WTC11 (cell line): ENCODE measurements at regions not wholly inside any gene's neighbourhood (a gene's known extent, or its start where the extent isn't known, plus 50 kb on each side); places are given as distances from the start of the nearest gene placed in this dataset.

Source experiments
- ATAC-seq: fragments of 200-7000 bp; cut with Tn5 transposase; 2 replicates; pipeline ENCODE4 v1.10.0; 2021; ENCODE audit warnings: mild to moderate bottlenecking, moderate library complexity
- CTCF ChIA-PET: fragments of 300-600 bp; sonication (Branson Sonifier 250); formaldehyde crosslinking; loops from one replicate; lab custom pipeline; 2021; ENCODE audit warnings: antibody characterized with exemption; lab: Charles Lee
- POLR2A ChIA-PET: fragments of 350-600 bp; sonication (Branson Sonifier 250); formaldehyde crosslinking; loops from one replicate; lab custom pipeline; 2021; ENCODE audit warnings: antibody characterized with exemption; lab: Charles Lee
- DNase-seq: peaks from one replicate; pipeline ENCODE4 v3.0.0; 2021; ENCODE audit warnings: low spot score
- H3K27ac Mint-ChIP-seq: 2 replicates; pipeline ENCODE4 v1.8.0; 2021; ENCODE audit warnings: mixed read lengths
- H3K27me3 Mint-ChIP-seq: 2 replicates; pipeline ENCODE4 v1.8.0; 2021; ENCODE audit warnings: low read depth, mild to moderate bottlenecking, moderate library complexity, mixed read lengths
- H3K36me3 Mint-ChIP-seq: 2 replicates; pipeline ENCODE4 v1.8.0; 2021; ENCODE audit warnings: mixed read lengths
- H3K4me1 Mint-ChIP-seq: 2 replicates; pipeline ENCODE4 v1.8.0; 2022; ENCODE audit warnings: mixed read lengths
- H3K4me3 Mint-ChIP-seq: 2 replicates; pipeline ENCODE4 v1.8.0; 2021; ENCODE audit warnings: mild to moderate bottlenecking, moderate library complexity, mixed read lengths
- H3K9me3 Mint-ChIP-seq: 2 replicates; pipeline ENCODE4 v1.8.0; 2021; ENCODE audit warnings: mixed read lengths
- AFF4 ChIP-seq: sonication (generic); formaldehyde crosslinking; IDR thresholded peaks from 2 replicates; pipeline ENCODE4 v1.8.1; 2023; ENCODE audit warnings: mild to moderate bottlenecking, missing genetic modification reagents, borderline replicate concordance
- CREB1 ChIP-seq: sonication (generic); formaldehyde crosslinking; IDR thresholded peaks from 2 replicates; pipeline ENCODE4 v1.8.0; 2023; ENCODE audit warnings: mild to moderate bottlenecking, missing genetic modification reagents
- EMX1 ChIP-seq: fragments of 250-450 bp; sonication (Bioruptor Pico); IDR thresholded peaks from 2 replicates; pipeline ENCODE4 v1.8.0; 2021; ENCODE audit warnings: mild to moderate bottlenecking
- IRF2 ChIP-seq: sonication (generic); formaldehyde crosslinking; IDR thresholded peaks from 2 replicates; pipeline ENCODE4 v1.8.0; 2022; ENCODE audit warnings: low read depth, missing genetic modification reagents, borderline replicate concordance
- JAZF1 ChIP-seq: fragments of 250-450 bp; sonication (Bioruptor Pico); IDR thresholded peaks from 2 replicates; pipeline ENCODE4 v1.9.0; 2021; ENCODE audit warnings: moderate library complexity, mild to moderate bottlenecking, inconsistent platforms
- JUN ChIP-seq: sonication (generic); formaldehyde crosslinking; IDR thresholded peaks from 2 replicates; pipeline ENCODE4 v1.8.0; 2023; ENCODE audit warnings: mild to moderate bottlenecking, missing genetic modification reagents
- KAT7 ChIP-seq: sonication (generic); formaldehyde crosslinking; IDR thresholded peaks from 2 replicates; pipeline ENCODE4 v1.8.1; 2023; ENCODE audit warnings: missing genetic modification reagents, mild to moderate bottlenecking, borderline replicate concordance
- NR2C2 ChIP-seq: sonication (generic); formaldehyde crosslinking; IDR thresholded peaks from 2 replicates; pipeline ENCODE4 v1.8.0; 2022; ENCODE audit warnings: mild to moderate bottlenecking, missing genetic modification reagents
- NR3C1 ChIP-seq: sonication (generic); formaldehyde crosslinking; conservative IDR thresholded peaks from 2 replicates; pipeline ENCODE4 v1.8.1; 2023; ENCODE audit warnings: low read depth, mild to moderate bottlenecking, missing genetic modification reagents
- STAT6 ChIP-seq: sonication (generic); formaldehyde crosslinking; conservative IDR thresholded peaks from 2 replicates; pipeline ENCODE4 v1.8.1; 2023; ENCODE audit warnings: mild to moderate bottlenecking, low read depth, missing genetic modification reagents, moderate library complexity
- TEAD1 ChIP-seq: sonication (generic); formaldehyde crosslinking; IDR thresholded peaks from 2 replicates; pipeline ENCODE4 v1.8.0; 2022; ENCODE audit warnings: mild to moderate bottlenecking, missing genetic modification reagents
- ZNF219 ChIP-seq: sonication (generic); formaldehyde crosslinking; IDR thresholded peaks from 2 replicates; pipeline ENCODE4 v1.8.0; 2023; ENCODE audit warnings: missing genetic modification reagents, mild to moderate bottlenecking, borderline replicate concordance
- ZNF232 ChIP-seq: sonication (generic); formaldehyde crosslinking; IDR thresholded peaks from 2 replicates; pipeline ENCODE4 v1.8.0; 2022; ENCODE audit warnings: mild to moderate bottlenecking, missing genetic modification reagents
- ZNF317 ChIP-seq: sonication (generic); formaldehyde crosslinking; IDR thresholded peaks from 2 replicates; pipeline ENCODE4 v1.8.1; 2023; ENCODE audit warnings: low read depth, mild to moderate bottlenecking, moderate library complexity, missing genetic modification reagents, borderline replicate concordance
- ZNF423 ChIP-seq: fragments of 250-450 bp; sonication (Bioruptor Pico); IDR thresholded peaks from 2 replicates; pipeline ENCODE4 v2.1.2; 2022; ENCODE audit warnings: mild to moderate bottlenecking, moderate library complexity
- TF ChIP-seq, protein P1 (sequence below): sonication (generic); formaldehyde crosslinking; IDR thresholded peaks from 2 replicates; pipeline ENCODE4 v1.8.1; 2023; ENCODE audit warnings: mild to moderate bottlenecking, missing genetic modification reagents, moderate library complexity
- TF ChIP-seq, protein P2 (sequence below): fragments of 250-450 bp; sonication (Bioruptor Pico); IDR thresholded peaks from 2 replicates; pipeline ENCODE4 v1.9.0; 2021; ENCODE audit warnings: mild to moderate bottlenecking, borderline replicate concordance
- TF ChIP-seq, protein P3 (sequence below): sonication (generic); formaldehyde crosslinking; IDR thresholded peaks from 2 replicates; pipeline ENCODE4 v1.8.1; 2022; ENCODE audit warnings: mild to moderate bottlenecking, moderate library complexity, missing genetic modification reagents

DNA sequence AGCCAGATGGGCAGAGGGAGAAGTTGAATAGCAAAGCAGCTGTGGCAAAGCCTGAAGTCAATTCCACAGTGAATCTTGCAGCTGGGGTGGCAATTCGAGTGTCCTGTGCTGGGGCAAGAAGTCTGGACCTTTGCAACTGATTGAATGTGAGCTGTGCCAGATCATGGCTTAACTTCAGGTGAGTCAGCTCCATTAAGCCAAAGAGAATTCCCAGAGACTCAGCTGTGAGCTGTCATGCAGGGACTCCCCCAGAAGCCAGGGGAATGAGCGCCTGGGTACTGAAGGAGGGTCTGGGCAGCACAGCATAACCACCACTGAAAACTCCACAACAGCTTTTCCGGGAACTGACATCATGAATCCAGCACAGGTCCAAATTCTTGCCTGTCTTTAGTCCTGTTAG, 153.5 kb upstream of the TRPC7 start:
- ATAC-seq: no peak
- CTCF ChIA-PET: interaction anchor here (0.9 to 1.2 kb wide), 3 partner anchors 11 to 154 kb away, joined by 3 read pairs; partner anchors contain the start of gene TRPC7
- Mint-ChIP-seq H3K4me1 (peaks cover 66% of the 10 kb centered on the region), H3K27me3 (no peaks in the 10 kb centered on the region), H3K36me3 (peaks cover 12% of the 10 kb centered on the region), H3K4me3 (no peak overlapping the region), H3K9me3 (no peaks in the 10 kb centered on the region), H3K27ac (no peak overlapping the region; the same call in 1 of the 2 replicates)
- TF ChIP-seq AFF4 (CRISPR knock-in tag) (no peak), ZNF232 (no peak), NR3C1 (CRISPR knock-in tag) (no peak), JUN (no peak), CREB1 (CRISPR knock-in tag) (no peak), ZNF423 (no peak), EMX1 (CRISPR knock-in tag) (no peak), IRF2 (CRISPR knock-in tag) (no peak), JAZF1 (CRISPR knock-in tag) (no peak), STAT6 (CRISPR knock-in tag) (no peak), TEAD1 (CRISPR knock-in tag) (no peak), NR2C2 (CRISPR knock-in tag) (no peak), ZNF317 (no peak), ZNF219 (no peak), KAT7 (CRISPR knock-in tag) (no peak)
- TF ChIP-seq, protein P1, sequence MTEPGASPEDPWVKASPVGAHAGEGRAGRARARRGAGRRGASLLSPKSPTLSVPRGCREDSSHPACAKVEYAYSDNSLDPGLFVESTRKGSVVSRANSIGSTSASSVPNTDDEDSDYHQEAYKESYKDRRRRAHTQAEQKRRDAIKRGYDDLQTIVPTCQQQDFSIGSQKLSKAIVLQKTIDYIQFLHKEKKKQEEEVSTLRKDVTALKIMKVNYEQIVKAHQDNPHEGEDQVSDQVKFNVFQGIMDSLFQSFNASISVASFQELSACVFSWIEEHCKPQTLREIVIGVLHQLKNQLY: no peak
- TF ChIP-seq, protein P2, sequence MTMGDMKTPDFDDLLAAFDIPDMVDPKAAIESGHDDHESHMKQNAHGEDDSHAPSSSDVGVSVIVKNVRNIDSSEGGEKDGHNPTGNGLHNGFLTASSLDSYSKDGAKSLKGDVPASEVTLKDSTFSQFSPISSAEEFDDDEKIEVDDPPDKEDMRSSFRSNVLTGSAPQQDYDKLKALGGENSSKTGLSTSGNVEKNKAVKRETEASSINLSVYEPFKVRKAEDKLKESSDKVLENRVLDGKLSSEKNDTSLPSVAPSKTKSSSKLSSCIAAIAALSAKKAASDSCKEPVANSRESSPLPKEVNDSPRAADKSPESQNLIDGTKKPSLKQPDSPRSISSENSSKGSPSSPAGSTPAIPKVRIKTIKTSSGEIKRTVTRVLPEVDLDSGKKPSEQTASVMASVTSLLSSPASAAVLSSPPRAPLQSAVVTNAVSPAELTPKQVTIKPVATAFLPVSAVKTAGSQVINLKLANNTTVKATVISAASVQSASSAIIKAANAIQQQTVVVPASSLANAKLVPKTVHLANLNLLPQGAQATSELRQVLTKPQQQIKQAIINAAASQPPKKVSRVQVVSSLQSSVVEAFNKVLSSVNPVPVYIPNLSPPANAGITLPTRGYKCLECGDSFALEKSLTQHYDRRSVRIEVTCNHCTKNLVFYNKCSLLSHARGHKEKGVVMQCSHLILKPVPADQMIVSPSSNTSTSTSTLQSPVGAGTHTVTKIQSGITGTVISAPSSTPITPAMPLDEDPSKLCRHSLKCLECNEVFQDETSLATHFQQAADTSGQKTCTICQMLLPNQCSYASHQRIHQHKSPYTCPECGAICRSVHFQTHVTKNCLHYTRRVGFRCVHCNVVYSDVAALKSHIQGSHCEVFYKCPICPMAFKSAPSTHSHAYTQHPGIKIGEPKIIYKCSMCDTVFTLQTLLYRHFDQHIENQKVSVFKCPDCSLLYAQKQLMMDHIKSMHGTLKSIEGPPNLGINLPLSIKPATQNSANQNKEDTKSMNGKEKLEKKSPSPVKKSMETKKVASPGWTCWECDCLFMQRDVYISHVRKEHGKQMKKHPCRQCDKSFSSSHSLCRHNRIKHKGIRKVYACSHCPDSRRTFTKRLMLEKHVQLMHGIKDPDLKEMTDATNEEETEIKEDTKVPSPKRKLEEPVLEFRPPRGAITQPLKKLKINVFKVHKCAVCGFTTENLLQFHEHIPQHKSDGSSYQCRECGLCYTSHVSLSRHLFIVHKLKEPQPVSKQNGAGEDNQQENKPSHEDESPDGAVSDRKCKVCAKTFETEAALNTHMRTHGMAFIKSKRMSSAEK (CRISPR knock-in tag): no peak
- TF ChIP-seq, protein P3, sequence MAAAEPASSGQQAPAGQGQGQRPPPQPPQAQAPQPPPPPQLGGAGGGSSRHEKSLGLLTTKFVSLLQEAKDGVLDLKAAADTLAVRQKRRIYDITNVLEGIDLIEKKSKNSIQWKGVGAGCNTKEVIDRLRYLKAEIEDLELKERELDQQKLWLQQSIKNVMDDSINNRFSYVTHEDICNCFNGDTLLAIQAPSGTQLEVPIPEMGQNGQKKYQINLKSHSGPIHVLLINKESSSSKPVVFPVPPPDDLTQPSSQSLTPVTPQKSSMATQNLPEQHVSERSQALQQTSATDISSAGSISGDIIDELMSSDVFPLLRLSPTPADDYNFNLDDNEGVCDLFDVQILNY (CRISPR knock-in tag): no peak
- DNase-seq: no peak
- POLR2A ChIA-PET: no interaction called here
